ENCODE measurements at regions not wholly inside any gene's neighbourhood (a gene's known extent, or its start where the extent isn't known, plus 50 kb on each side); places are given as distances from the start of the nearest gene placed in this dataset.

GRCh38 chrX:45852884-45853283, 652.2 kb upstream of the DIPK2B start:
- DNase-seq, result no peak

DNA sequence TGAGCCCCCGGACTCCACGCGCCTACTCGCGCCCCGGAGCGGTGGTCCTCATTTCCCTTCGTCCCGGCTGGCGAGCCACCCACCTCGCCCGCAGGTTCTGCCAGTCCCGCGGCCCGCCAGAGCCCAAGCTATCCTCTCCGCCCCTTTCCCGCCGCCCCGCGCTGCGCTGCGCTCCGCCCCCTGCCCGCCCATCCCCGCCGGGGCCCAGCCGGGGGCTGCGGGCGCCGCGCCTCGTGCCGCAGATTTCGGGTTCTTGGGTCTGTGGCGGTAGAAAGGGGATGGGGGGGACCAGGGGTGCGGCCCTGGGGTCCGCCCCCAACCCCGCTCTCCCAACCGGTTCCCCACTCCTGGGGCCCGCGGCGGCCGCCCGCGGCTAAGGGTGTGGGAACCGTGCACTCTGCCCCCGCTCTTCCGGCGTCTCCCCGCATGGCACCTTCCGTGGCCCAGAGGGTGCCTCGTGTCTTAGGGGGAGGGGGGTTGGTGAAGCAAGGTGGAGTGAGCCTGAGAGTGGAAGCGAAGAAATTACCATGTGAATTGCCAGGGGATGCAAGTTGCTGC, 650.8 kb upstream of the DIPK2B start:
- DNase-seq, result peak; percentile 54

DNA sequence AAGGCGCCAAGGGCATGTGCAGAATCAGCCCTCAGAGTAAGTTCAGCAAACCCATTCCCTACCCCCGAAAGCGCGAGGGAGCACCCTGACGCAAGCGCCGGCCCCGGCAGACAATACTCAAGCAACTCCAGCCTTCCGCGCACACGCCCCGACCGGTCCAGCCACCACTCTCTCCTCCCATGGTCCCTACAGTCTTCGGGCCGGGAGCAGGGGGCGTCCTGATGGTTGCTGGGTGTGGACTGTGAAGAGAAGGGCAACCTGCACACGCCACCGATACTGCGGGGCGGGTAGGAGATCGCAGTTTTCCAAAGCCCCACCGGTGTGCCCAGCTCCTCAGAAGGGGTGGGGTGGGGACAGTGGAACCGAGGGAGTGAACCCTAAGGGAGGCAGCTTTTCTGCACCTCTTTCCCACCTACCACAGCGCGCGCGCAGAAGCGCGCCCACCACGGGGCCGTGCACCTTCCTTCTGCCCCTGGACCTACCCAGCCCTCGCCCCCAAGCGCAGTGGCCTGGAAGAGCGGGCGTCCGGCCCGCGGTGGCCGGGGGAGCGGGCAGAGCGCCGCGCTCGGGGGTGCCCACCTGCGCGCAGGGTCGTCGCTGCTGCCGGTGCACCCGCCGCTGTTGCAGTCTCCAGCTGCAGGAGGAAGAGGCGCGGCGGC, 650.2 kb upstream of the DIPK2B start:
- DNase-seq, result peak; percentile 37

GRCh38 chrX:45850197-45850774, 649.6 kb upstream of the DIPK2B start:
- peak; percentile 35 for DNase-seq

GRCh38 chrX:45849261-45849862, 648.7 kb upstream of the DIPK2B start:
- peak; percentile 43 for DNase-seq

- no peak for DNase-seq
Observed at GRCh38 chrX:45847961-45848360, 647.3 kb upstream of the DIPK2B start.

- DNase-seq, result no peak
Observed at GRCh38 chrX:45846328-45846727, 645.7 kb upstream of the DIPK2B start.

DNA sequence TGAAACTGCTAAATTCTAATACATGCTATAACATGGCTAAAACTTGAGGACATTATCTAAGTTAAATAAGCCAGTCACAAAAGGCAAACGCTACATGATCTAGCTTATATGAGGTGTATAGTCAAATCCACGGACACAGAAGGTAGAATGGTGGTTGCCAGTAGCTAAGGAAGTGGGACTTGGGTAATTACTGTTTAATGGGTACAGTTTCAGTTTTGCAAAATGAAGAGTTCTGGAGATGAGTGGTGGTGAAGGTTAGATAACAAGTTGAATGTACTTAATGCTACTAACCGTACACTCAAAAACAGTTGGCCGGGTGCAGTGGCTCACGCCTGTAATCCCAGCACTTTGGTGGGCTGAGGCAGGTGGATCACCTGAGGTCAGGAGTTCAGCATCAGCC, 644.5 kb upstream of the DIPK2B start:
- no peak for DNase-seq

DNA sequence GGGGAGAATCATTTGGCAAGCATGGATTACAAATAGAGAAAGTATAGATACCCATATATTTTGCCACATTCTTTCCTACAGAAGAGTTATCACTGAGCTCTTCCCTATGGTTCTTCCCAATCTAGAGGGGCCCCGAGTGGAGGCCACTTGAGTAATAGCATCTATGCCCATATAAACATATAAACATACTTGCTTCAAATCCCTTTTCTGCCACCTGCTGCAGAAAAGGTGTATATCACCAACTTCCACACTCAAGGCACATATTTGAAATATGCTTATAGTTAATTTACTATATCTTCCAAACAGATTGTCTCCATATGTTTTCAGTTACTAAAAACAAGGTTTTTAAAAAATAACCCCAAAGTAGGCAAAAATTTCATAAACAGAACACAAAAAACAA, 642.8 kb upstream of the DIPK2B start:
- peak; percentile 9 for DNase-seq

DNA sequence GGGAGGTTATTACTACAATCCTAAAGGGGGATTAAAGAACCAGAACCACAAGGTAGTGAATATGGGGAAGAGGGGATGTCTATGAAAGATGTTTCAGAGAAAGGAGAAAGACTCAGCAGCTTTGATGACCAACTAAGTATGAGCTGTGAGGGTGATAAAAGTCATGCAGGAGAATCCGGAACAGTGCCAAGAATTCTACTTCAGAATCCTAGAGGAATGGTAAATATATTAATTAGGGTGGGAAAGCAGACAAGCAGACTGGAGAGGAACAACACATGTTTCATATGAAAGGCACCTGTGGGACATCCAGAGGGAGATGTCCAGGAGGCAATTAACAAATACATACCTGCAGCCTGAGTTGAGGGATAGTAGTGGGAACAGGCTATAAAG, 642.2 kb upstream of the DIPK2B start:
- DNase-seq, result no peak

- DNase-seq, result no peak
Observed at GRCh38 chrX:45842207-45842925, 641.7 kb upstream of the DIPK2B start.

- DNase-seq, result no peak
Observed at GRCh38 chrX:45840411-45840950, 639.8 kb upstream of the DIPK2B start.

DNA sequence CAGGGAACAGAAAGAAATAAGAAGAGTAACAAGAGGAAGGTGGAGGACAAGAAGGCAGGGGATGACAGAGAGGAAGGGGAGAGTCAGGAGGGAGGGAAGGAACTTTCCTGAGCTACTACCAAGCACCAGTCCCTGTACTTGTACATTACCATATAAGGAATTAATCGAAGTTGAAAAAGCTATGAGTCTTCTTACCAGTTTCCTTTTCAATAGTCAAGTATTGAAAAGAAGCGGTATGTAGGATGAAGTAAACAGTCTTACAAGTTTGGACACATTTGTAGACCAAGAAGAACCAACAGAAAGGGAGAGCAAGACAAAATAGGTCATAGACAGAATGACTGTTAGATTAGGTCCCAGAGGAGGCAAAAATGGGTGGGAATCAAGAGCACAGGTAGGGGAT, 629.7 kb upstream of the DIPK2B start:
- no peak for DNase-seq

GRCh38 chrX:45824471-45824870, 623.8 kb upstream of the DIPK2B start:
- DNase-seq, result no peak

DNA sequence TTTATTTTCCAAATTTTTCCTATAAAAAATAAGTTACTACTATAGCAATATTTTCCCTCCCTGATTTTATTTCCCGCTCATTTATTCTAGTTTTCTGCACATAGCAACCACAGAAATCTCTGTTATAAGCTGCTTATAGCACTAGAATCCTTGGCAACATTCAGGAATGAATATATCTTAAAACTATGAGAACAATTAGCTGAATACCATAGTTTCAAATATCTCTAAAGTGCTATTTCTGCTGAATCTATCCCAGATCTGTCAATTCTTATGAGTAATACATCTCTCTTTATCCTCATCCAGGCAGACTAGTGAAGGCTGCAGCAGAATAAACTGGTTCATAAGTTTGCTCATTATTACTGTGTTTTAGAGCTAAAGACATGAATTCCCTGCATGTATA, 622.9 kb upstream of the DIPK2B start:
- no peak for DNase-seq

GRCh38 chrX:45822124-45822523, 621.4 kb upstream of the DIPK2B start:
- no peak for DNase-seq

DNA sequence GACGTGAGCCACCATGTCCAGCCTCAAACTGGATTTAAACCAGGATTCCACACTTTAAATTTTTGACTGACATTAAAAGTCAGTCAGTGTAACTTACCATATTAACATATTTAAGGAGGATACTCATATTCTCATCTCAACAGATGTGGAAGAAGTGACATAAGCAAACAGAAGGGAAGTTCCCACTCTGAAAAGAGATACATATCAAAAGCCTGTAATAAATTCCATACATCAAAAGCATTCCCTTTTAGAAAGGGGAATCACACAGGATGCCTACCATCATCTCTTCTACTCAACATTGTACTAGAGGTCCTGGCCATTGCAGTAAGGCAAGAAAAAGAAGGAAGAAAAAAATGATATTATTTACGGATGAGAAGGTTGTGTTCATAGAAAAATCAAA, 618.2 kb upstream of the DIPK2B start:
- DNase-seq, result no peak

DNA sequence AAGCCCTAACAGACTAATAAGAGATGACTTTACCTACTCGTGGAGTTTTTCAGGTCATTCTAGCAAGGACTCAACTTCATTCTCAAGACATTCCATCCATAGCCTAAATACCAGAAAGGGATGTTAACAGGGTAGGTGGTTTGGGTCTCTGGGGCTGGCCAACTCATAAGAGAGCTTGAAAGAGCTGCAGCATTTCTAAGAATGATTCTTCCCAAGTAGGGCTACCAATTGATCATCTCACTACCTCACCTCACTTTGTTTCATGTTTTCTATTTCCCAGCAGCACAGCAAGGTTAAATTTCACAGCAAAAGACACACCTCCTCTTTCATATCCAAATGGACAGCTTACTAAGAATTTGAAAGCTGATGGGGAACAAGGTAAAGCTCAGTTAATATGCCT, 614.8 kb upstream of the DIPK2B start:
- DNase-seq, result no peak

DNA sequence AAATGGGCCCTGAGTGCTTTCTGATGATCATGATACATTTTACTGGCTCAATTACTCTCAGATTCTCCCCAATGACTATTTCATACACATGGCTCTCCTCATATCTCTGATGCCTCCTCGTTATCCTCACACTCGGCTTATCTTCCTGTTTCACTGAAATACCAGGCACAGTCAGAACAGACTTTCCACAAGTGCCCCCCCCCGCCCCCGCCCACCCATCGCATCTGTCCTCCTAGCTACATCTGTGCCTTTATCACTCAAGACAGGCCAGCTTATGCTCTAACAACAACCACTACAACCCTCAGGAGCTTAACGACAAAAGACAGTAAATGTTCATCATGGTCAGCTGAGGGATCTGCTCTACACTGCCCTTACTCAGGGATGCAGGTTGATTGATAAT, 610.6 kb upstream of the DIPK2B start:
- DNase-seq, result no peak

DNA sequence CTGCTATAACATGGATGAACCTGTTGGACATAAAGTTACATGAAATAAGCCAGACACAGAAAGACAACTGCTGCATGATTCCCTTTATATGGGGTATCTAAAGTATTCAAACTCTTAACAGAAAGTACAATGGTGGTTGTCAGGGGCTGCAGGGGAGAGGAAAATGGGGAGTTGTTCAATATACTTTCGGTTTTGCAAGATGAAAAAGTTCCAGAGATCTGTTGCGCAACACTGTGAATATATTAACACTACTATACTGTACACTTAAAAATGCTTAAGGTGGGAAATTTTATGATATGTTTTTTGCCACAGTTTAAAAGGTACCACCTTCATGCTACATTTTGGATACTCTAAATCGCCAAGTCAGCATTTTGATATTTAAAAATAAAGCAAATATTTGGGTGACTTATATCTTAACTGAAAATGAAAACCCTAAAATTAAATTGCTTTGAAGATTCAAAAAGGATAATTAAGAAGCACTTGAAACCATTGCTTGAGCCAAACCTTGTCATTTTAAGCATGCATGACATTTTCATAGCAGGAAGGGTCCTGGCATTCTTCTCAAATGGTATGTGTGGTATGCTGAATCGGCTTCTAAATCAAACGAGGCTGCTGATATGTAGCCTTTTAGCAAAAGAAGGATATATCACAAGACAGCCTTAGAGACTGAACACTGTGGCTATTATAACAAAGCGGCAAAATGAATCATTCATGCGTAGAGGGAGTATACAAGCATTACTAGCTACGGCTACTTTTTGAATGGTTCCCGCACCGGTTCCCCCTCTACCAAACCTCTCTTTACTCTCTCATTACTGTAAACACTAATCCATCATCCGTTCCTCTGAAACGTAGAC, 607.1 kb upstream of the DIPK2B start:
- no peak for DNase-seq

GRCh38 chrX:45806410-45807121, 605.9 kb upstream of the DIPK2B start:
- DNase-seq, result no peak

GRCh38 chrX:45804276-45804675, 603.6 kb upstream of the DIPK2B start:
- no peak for DNase-seq
